H1 (cell line): ENCODE measurements at regions not wholly inside any gene's neighbourhood (a gene's known extent, or its start where the extent isn't known, plus 50 kb on each side); places are given as distances from the start of the nearest gene placed in this dataset.

Experiments
- CTCF ChIA-PET: fragments of 300-600 bp; sonication (Branson Sonifier 250); formaldehyde crosslinking; loops from one replicate; lab custom pipeline; 2021; ENCODE audit not compliant: partially characterized antibody; lab: Charles Lee
- POLR2A ChIA-PET: fragments of 300-600 bp; sonication (Branson Sonifier 250); formaldehyde crosslinking; loops from one replicate; lab custom pipeline; 2021; ENCODE audit warnings: inconsistent platforms; ENCODE audit not compliant: partially characterized antibody; lab: Charles Lee
- DNase-seq, 2 experiments: peaks; one replicate each; pipeline versions ENCODE4 v3.0.0 to v3.0.0-alpha.2; 2010 to 2022; ENCODE audit warnings: low spot score in 2 of 2, low read depth in 1 of 2, mixed read lengths in 1 of 2
- FAIRE-seq: peaks from 2 replicates; lab custom pipeline; 2011; peaks lifted over from hg19 to GRCh38; lab: Jason Lieb, UNC
- H2AFZ ChIP-seq: 2 replicates; pipeline ENCODE4 v1.8.1; 2012; ENCODE audit warnings: low read length, inconsistent platforms
- H2AK5ac ChIP-seq: 2 replicates; pipeline ENCODE4 v1.6.1; 2013; ENCODE audit warnings: low read depth, low read length
- H2BK120ac ChIP-seq: replicated peaks from 2 replicates; pipeline ENCODE3; 2013; ENCODE audit warnings: low read depth, low read length, inconsistent platforms
- H2BK12ac ChIP-seq: 2 replicates; pipeline ENCODE4 v1.6.1; 2013; ENCODE audit warnings: low read depth, low read length
- H2BK15ac ChIP-seq: 2 replicates; pipeline ENCODE4 v1.6.1; 2013; ENCODE audit warnings: low read length
- H2BK20ac ChIP-seq: 2 replicates; pipeline ENCODE4 v1.6.1; 2013; ENCODE audit warnings: low read length
- H2BK5ac ChIP-seq: 2 replicates; pipeline ENCODE4 v1.6.1; 2013; ENCODE audit warnings: low read depth, low read length
- H3K14ac ChIP-seq: 2 replicates; pipeline ENCODE4 v1.6.1; 2013; ENCODE audit warnings: inconsistent platforms; ENCODE audit not compliant: insufficient read length
- H3K18ac ChIP-seq: 2 replicates; pipeline ENCODE4 v1.6.1; 2013; ENCODE audit warnings: low read length; ENCODE audit errors: extremely low read depth
- H3K23ac ChIP-seq: 2 replicates; pipeline ENCODE4 v1.6.1; 2013; ENCODE audit warnings: inconsistent platforms; ENCODE audit not compliant: insufficient read length
- H3K23me2 ChIP-seq: 2 replicates; pipeline ENCODE4 v1.6.1; 2013; ENCODE audit warnings: low read depth, low read length
- H3K27ac ChIP-seq: 2 replicates; pipeline ENCODE4 v1.6.1; 2011; ENCODE audit warnings: low read depth, low read length, inconsistent platforms
- H3K27me3 ChIP-seq, 4 experiments: replicated peaks in 1 of 4; 1 replicate in 1 of 4; 2 replicates in 3 of 4; pipeline versions ENCODE4 v1.6.1 to v1.8.1; 2011 to 2013; ENCODE audit warnings: low read length in 3 of 4, mild to moderate bottlenecking in 3 of 4, inconsistent platforms in 2 of 4, mixed read lengths in 2 of 4, moderate library complexity in 1 of 4; ENCODE audit not compliant: control insufficient read depth in 3 of 4, insufficient read depth in 3 of 4; ENCODE audit errors: extremely low read depth in 1 of 4
- H3K36me3 ChIP-seq, 4 experiments: 2 replicates each; pipeline versions ENCODE4 v1.6.1 to v1.8.1; 2011 to 2013; ENCODE audit warnings: mild to moderate bottlenecking in 4 of 4, low read length in 3 of 4, moderate library complexity in 2 of 4, control low read depth in 1 of 4, inconsistent platforms in 1 of 4; ENCODE audit not compliant: insufficient read depth in 4 of 4, control insufficient read depth in 2 of 4
- H3K4ac ChIP-seq: replicated peaks from 2 replicates; pipeline ENCODE3; 2013; ENCODE audit warnings: low read length, low read depth, mixed read lengths, inconsistent platforms; ENCODE audit not compliant: insufficient read length
- H3K4me1 ChIP-seq, 4 experiments: replicated peaks in 1 of 4; 1 replicate in 1 of 4; 2 replicates in 3 of 4; pipeline versions ENCODE4 v1.6.1 to v1.8.1; 2011 to 2013; ENCODE audit warnings: low read length in 3 of 4, inconsistent platforms in 2 of 4, mixed read lengths in 1 of 4; ENCODE audit not compliant: insufficient read depth in 4 of 4, control insufficient read depth in 3 of 4
- H3K4me2 ChIP-seq, 2 experiments: 2 replicates each; pipeline versions ENCODE4 v1.6.1 to v1.8.1; 2011 to 2013; ENCODE audit warnings: low read depth in 2 of 2, low read length in 2 of 2, control low read depth in 1 of 2, inconsistent platforms in 1 of 2, mild to moderate bottlenecking in 1 of 2; ENCODE audit not compliant: insufficient read depth in 1 of 2
- H3K4me3 ChIP-seq, 4 experiments: fragments of 200-600, 300-600 bp in 1 of 4; sonication (generic), shearing (Covaris generic), sonication (Bioruptor Twin) in 1 of 4; 2 replicates each; pipeline versions ENCODE4 v1.5.1 to v1.8.1; 2011 to 2016; ENCODE audit warnings: low read length in 4 of 4, low read depth in 3 of 4, control low read depth in 2 of 4, inconsistent platforms in 2 of 4, mild to moderate bottlenecking in 2 of 4, mixed read lengths in 1 of 4, moderate library complexity in 1 of 4; ENCODE audit not compliant: insufficient read depth in 2 of 4; ENCODE audit errors: extremely low read depth in 1 of 4
- H3K56ac ChIP-seq: replicated peaks from 2 replicates; pipeline ENCODE3; 2013; ENCODE audit warnings: low read depth, mild to moderate bottlenecking, mixed read lengths, low read length, inconsistent platforms; ENCODE audit not compliant: insufficient read length
- H3K79me1 ChIP-seq: 2 replicates; pipeline ENCODE4 v1.6.1; 2013; ENCODE audit warnings: low read depth, low read length, control low read depth
- H3K79me2 ChIP-seq, 2 experiments: 2 replicates each; pipeline versions ENCODE4 v1.6.1 to v1.8.1; 2012 to 2013; ENCODE audit warnings: low read length in 2 of 2, mild to moderate bottlenecking in 2 of 2, inconsistent platforms in 1 of 2; ENCODE audit not compliant: insufficient read depth in 2 of 2, control insufficient read depth in 1 of 2
- H3K9ac ChIP-seq, 4 experiments: replicated peaks in 1 of 4; 1 replicate in 1 of 4; 2 replicates in 3 of 4; pipeline versions ENCODE4 v1.6.1 to v1.8.1; 2011 to 2013; ENCODE audit warnings: low read depth in 3 of 4, low read length in 3 of 4, control low read depth in 2 of 4, mild to moderate bottlenecking in 2 of 4, moderate library complexity in 2 of 4, inconsistent platforms in 1 of 4; ENCODE audit errors: extremely low read depth in 1 of 4
- H3K9me3 ChIP-seq, 2 experiments: 2 replicates each; pipeline versions ENCODE4 v1.6.1 to v1.8.1; 2012 to 2013; ENCODE audit warnings: mild to moderate bottlenecking in 2 of 2, moderate library complexity in 2 of 2, control low read depth in 1 of 2, inconsistent platforms in 1 of 2, low read depth in 1 of 2, low read length in 1 of 2, mixed read lengths in 1 of 2; ENCODE audit not compliant: insufficient read depth in 2 of 2
- H4K20me1 ChIP-seq, 2 experiments: replicated peaks in 1 of 2; 2 replicates each; pipeline versions ENCODE3 to v1.8.1; 2011 to 2013; ENCODE audit warnings: inconsistent platforms in 2 of 2, low read length in 2 of 2, mild to moderate bottlenecking in 1 of 2; ENCODE audit not compliant: insufficient read depth in 2 of 2, control insufficient read depth in 1 of 2
- H4K5ac ChIP-seq: 2 replicates; pipeline ENCODE4 v1.6.1; 2013; ENCODE audit warnings: low read length, low read depth, mixed read lengths, inconsistent platforms; ENCODE audit not compliant: insufficient read length
- H4K8ac ChIP-seq: 2 replicates; pipeline ENCODE4 v1.8.0; 2013; ENCODE audit warnings: mild to moderate bottlenecking, moderate library complexity, low read length, inconsistent platforms; ENCODE audit not compliant: insufficient read depth; ENCODE audit errors: extremely low read depth
- H4K91ac ChIP-seq: replicated peaks from 2 replicates; pipeline ENCODE3; 2013; ENCODE audit warnings: low read length, mixed read lengths, inconsistent platforms; ENCODE audit not compliant: insufficient read length
- ATF2 ChIP-seq: IDR thresholded peaks from 2 replicates; pipeline ENCODE4 v1.6.1; 2012; ENCODE audit warnings: low read length, inconsistent platforms
- E2F6 ChIP-seq: IDR thresholded peaks from 2 replicates; pipeline ENCODE4 v1.6.1; 2012; ENCODE audit warnings: inconsistent platforms
- EP300 ChIP-seq, 2 experiments: IDR thresholded peaks; 1 replicate in 1 of 2; 2 replicates in 1 of 2; pipeline ENCODE4 v1.6.1; 2011 to 2012; ENCODE audit warnings: low read depth in 2 of 2, low read length in 2 of 2, mild to moderate bottlenecking in 2 of 2, borderline replicate concordance in 1 of 2, inconsistent platforms in 1 of 2, moderate library complexity in 1 of 2
- HDAC2 ChIP-seq, 2 experiments: fragments of 300-600 bp in 1 of 2; sonication (generic) in 1 of 2; IDR thresholded peaks; 2 replicates each; pipeline ENCODE4 v1.6.1; 2011 to 2012; ENCODE audit warnings: low read depth in 2 of 2, low read length in 2 of 2, mild to moderate bottlenecking in 2 of 2, moderate library complexity in 2 of 2, borderline replicate concordance in 1 of 2, inconsistent platforms in 1 of 2
- KDM4A ChIP-seq: IDR thresholded peaks from one replicate; pipeline ENCODE4 v1.7.1; 2012; ENCODE audit warnings: low read depth, mild to moderate bottlenecking, moderate library complexity, low read length, inconsistent platforms; ENCODE audit not compliant: severe bottlenecking
- POU5F1 ChIP-seq: IDR thresholded peaks from 2 replicates; pipeline ENCODE4 v1.6.1; 2011; ENCODE audit warnings: low read depth, mild to moderate bottlenecking, low read length, moderate library complexity
- RAD21 ChIP-seq, 2 experiments: IDR thresholded peaks in 1 of 2; conservative IDR thresholded peaks in 1 of 2; 2 replicates each; pipeline ENCODE4 v1.6.1; 2011; ENCODE audit warnings: low read depth in 2 of 2, low read length in 2 of 2, improper control_type of control experiment in 1 of 2, inconsistent platforms in 1 of 2, mild to moderate bottlenecking in 1 of 2, moderate library complexity in 1 of 2
- SIN3A ChIP-seq, 2 experiments: IDR thresholded peaks in 1 of 2; conservative IDR thresholded peaks in 1 of 2; 2 replicates each; pipeline ENCODE4 v1.6.1; 2011 to 2012; ENCODE audit warnings: low read length in 2 of 2, improper control_type of control experiment in 1 of 2, low read depth in 1 of 2, mild to moderate bottlenecking in 1 of 2
- SP4 ChIP-seq: IDR thresholded peaks from 2 replicates; pipeline ENCODE4 v1.6.1; 2012; ENCODE audit warnings: low read length, inconsistent platforms
- ZNF274 ChIP-seq: IDR thresholded peaks from 2 replicates; pipeline ENCODE4 v1.7.0; 2012; ENCODE audit warnings: low read length, borderline replicate concordance; ENCODE audit errors: extremely low read depth
- WGBS, 2 experiments: shearing (Covaris generic) in 1 of 2; methylation state at CpG; one replicate each; pipeline versions ENCODE4 v1.1.6 to v1.1.7; 2013 to 2015; ENCODE audit warnings: low lambda C conversion rate in 2 of 2, mixed read lengths in 2 of 2, inconsistent platforms in 1 of 2, low coverage in 1 of 2, missing lambda C conversion rate in 1 of 2; ENCODE audit not compliant: insufficient replicate concordance in 2 of 2, insufficient coverage in 1 of 2, insufficient read length in 1 of 2; ENCODE audit errors: extremely low coverage in 1 of 2, missing lambda C conversion rate in 1 of 2; 5-methylcytosine and 5-hydroxymethylcytosine counted together

DNA sequence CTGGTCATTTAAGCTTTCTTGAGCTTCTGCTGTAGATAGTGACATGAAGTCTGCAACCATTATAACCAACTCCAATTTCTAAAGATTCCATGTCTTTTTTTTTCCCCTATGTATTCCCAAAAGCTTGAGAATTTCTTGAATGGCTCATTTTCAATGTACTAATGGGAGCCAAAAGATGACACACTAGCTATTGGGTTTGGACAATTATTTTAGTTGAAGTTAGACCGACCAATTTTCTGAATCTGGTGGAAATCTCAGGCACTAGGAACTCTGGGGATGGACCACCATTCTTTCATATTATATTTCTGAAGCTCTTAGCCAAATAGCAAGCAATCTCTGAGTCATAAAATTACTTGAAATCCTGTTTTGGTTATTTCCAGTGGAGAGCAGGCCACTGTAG, 617.4 kb upstream of the ADAMTS5 start:
- Histone ChIP-seq H3K14ac (no peak overlapping the region), H2BK5ac (no peak overlapping the region), H3K9me3 (no peaks in the 10 kb centered on the region), H3K56ac (no peak overlapping the region), H3K4ac (no peak overlapping the region), H3K36me3 (no peaks in the 10 kb centered on the region), H4K20me1 (no peaks in the 10 kb centered on the region), H3K9ac (no peak overlapping the region), H3K4me3 (no peak overlapping the region), H3K4me2 (no peak overlapping the region), H3K79me1 (no peaks in the 10 kb centered on the region), H4K5ac (no peak overlapping the region), H2BK20ac (no peak overlapping the region), H3K4me1 (no peaks in the 10 kb centered on the region), H3K23ac (no peak overlapping the region), H2AK5ac (no peak overlapping the region), H4K91ac (no peak overlapping the region), H3K27ac (no peak overlapping the region), H3K23me2 (no peaks in the 10 kb centered on the region), H3K27me3 (no peaks in the 10 kb centered on the region), H2AFZ (no peak overlapping the region), H2BK120ac (no peak overlapping the region), H2BK15ac (no peak overlapping the region), H3K18ac (no peak overlapping the region), H2BK12ac (no peak overlapping the region), H4K8ac (no peak overlapping the region), H3K79me2 (no peaks in the 10 kb centered on the region)
- CTCF ChIA-PET: interaction anchor here (1.0 to 2.3 kb wide), 4 partner anchors 20 to 1161 kb away, joined by 3 to 7 read pairs (median 3); no protein-coding TSS in a partner anchor
- POLR2A ChIA-PET: no interaction called here
- FAIRE-seq (no peak), DNase-seq (no peak)
- 100% methylated on average over 1 of the region's 1 CpG; no CpG with 5 or more reads in 1 of the 2 experiments for WGBS, 2 experiments
- TF ChIP-seq ZNF274 (no peak), ATF2 (no peak), RAD21 (IDR thresholded peaks at IDR 0.05 in 1 of 2, conservative IDR thresholded peaks at IDR 0.05 in 1 of 2; ENCODE audit: low read depth in 2 of 2, low read length in 2 of 2) (no peak), HDAC2 (IDR thresholded peaks at IDR 0.05; ENCODE audit: borderline replicate concordance in 1 of 2, low read depth in 2 of 2, low read length in 2 of 2) (no peak), EP300 (IDR thresholded peaks at IDR 0.05; ENCODE audit: borderline replicate concordance in 1 of 2, low read depth in 2 of 2, low read length in 2 of 2) (no peak), POU5F1 (no peak), E2F6 (no peak), KDM4A (no peak), SIN3A (conservative IDR thresholded peaks at IDR 0.05 in 1 of 2, IDR thresholded peaks at IDR 0.05 in 1 of 2; ENCODE audit: low read depth in 1 of 2, low read length in 2 of 2) (no peak), SP4 (no peak)
